H9 (cell line): ENCODE measurements at regions not wholly inside any gene's neighbourhood (a gene's known extent, or its start where the extent isn't known, plus 50 kb on each side); places are given as distances from the start of the nearest gene placed in this dataset.

Source experiments
- DNase-seq: peaks from one replicate; pipeline ENCODE4 v3.0.0-alpha.2; 2017
- H2AFZ ChIP-seq: one replicate; pipeline ENCODE4 v1.6.1; 2013; ENCODE audit warnings: mild to moderate bottlenecking, low read length, control low read depth, moderate library complexity
- H2AK5ac ChIP-seq: 2 replicates; pipeline ENCODE4 v1.6.1; 2013; ENCODE audit warnings: low read length, control low read depth, mixed read lengths; ENCODE audit not compliant: insufficient read length
- H2BK120ac ChIP-seq: one replicate; pipeline ENCODE4 v1.6.1; 2013; ENCODE audit warnings: low read depth, mild to moderate bottlenecking, low read length, control low read depth, inconsistent platforms; ENCODE audit not compliant: poor library complexity, severe bottlenecking
- H2BK12ac ChIP-seq: 2 replicates; pipeline ENCODE4 v1.6.1; 2013; ENCODE audit warnings: low read length, control low read depth, mixed read lengths, low read depth; ENCODE audit not compliant: insufficient read length
- H2BK15ac ChIP-seq: 2 replicates; pipeline ENCODE4 v1.6.1; 2013; ENCODE audit warnings: low read depth, low read length, control low read depth
- H2BK20ac ChIP-seq: one replicate; pipeline ENCODE4 v1.6.1; 2013; ENCODE audit warnings: low read depth, mild to moderate bottlenecking, low read length, control low read depth, inconsistent platforms; ENCODE audit not compliant: poor library complexity, severe bottlenecking
- H2BK5ac ChIP-seq: 2 replicates; pipeline ENCODE4 v1.6.1; 2013; ENCODE audit warnings: low read length, control low read depth, mixed read lengths; ENCODE audit not compliant: insufficient read length
- H3K14ac ChIP-seq: 2 replicates; pipeline ENCODE4 v1.6.1; 2013; ENCODE audit warnings: low read length, control low read depth; ENCODE audit not compliant: insufficient read depth
- H3K18ac ChIP-seq: 2 replicates; pipeline ENCODE4 v1.6.1; 2013; ENCODE audit warnings: low read depth, mild to moderate bottlenecking, mixed read lengths, low read length, control low read depth; ENCODE audit not compliant: insufficient read length
- H3K23ac ChIP-seq: 2 replicates; pipeline ENCODE4 v1.6.1; 2013; ENCODE audit warnings: low read length, control low read depth, mixed read lengths, low read depth; ENCODE audit not compliant: insufficient read length
- H3K23me2 ChIP-seq: 2 replicates; pipeline ENCODE4 v1.6.1; 2013; ENCODE audit warnings: low read depth, mild to moderate bottlenecking, mixed read lengths, low read length, control low read depth; ENCODE audit not compliant: insufficient read length, poor library complexity, severe bottlenecking
- H3K27ac ChIP-seq: 2 replicates; pipeline ENCODE4 v1.5.1; 2013; ENCODE audit warnings: low read length, control low read depth, mixed read lengths, low read depth; ENCODE audit not compliant: insufficient read length
- H3K27me3 ChIP-seq: 2 replicates; pipeline ENCODE4 v1.6.1; 2013; ENCODE audit warnings: low read length, control low read depth, inconsistent platforms; ENCODE audit not compliant: insufficient read depth
- H3K4ac ChIP-seq: 2 replicates; pipeline ENCODE4 v1.6.1; 2013; ENCODE audit warnings: low read depth, mild to moderate bottlenecking, control low read depth, inconsistent platforms, low read length, moderate library complexity
- H3K4me1 ChIP-seq: 2 replicates; pipeline ENCODE4 v1.6.1; 2013; ENCODE audit warnings: low read length, control low read depth, inconsistent platforms; ENCODE audit not compliant: insufficient read depth
- H3K4me2 ChIP-seq: 2 replicates; pipeline ENCODE4 v1.6.1; 2013; ENCODE audit warnings: low read length, control low read depth, mixed read lengths; ENCODE audit not compliant: insufficient read length, insufficient read depth
- H3K56ac ChIP-seq: 2 replicates; pipeline ENCODE4 v1.6.1; 2013; ENCODE audit warnings: low read depth, mild to moderate bottlenecking, mixed read lengths, low read length, control low read depth; ENCODE audit not compliant: insufficient read length
- H3K79me1 ChIP-seq: 2 replicates; pipeline ENCODE4 v1.6.1; 2013; ENCODE audit warnings: low read depth, mild to moderate bottlenecking, moderate library complexity, low read length, control low read depth, inconsistent platforms; ENCODE audit not compliant: insufficient read depth, poor library complexity, severe bottlenecking
- H3K79me2 ChIP-seq: 2 replicates; pipeline ENCODE4 v1.6.1; 2013; ENCODE audit warnings: low read length, control low read depth, inconsistent platforms; ENCODE audit not compliant: insufficient read depth
- H3K9ac ChIP-seq: 2 replicates; pipeline ENCODE4 v1.6.1; 2013; ENCODE audit warnings: low read length, control low read depth, mixed read lengths; ENCODE audit not compliant: insufficient read length; ENCODE audit errors: extremely low read depth
- H3K9me3 ChIP-seq: one replicate; pipeline ENCODE4 v1.6.1; 2013; ENCODE audit warnings: low read depth, low read length, inconsistent platforms; ENCODE audit not compliant: control insufficient read depth
- H3T11ph ChIP-seq: one replicate; pipeline ENCODE4 v1.6.1; 2013; ENCODE audit warnings: mild to moderate bottlenecking, low read length, control low read depth, inconsistent platforms
- H4K20me1 ChIP-seq: one replicate; pipeline ENCODE4 v1.6.1; 2013; ENCODE audit not compliant: control insufficient read depth, insufficient read length, insufficient read depth
- H4K5ac ChIP-seq: 2 replicates; pipeline ENCODE4 v1.6.1; 2013; ENCODE audit warnings: low read depth, mild to moderate bottlenecking, mixed read lengths, low read length, control low read depth; ENCODE audit not compliant: insufficient read length
- H4K8ac ChIP-seq: replicated peaks from 2 replicates; pipeline ENCODE4 v1.6.1; 2013; ENCODE audit warnings: low read length, control low read depth, mixed read lengths, low read depth; ENCODE audit not compliant: insufficient read length
- H4K91ac ChIP-seq: 2 replicates; pipeline ENCODE4 v1.6.1; 2013; ENCODE audit warnings: low read depth, mild to moderate bottlenecking, moderate library complexity, mixed read lengths, low read length, control low read depth; ENCODE audit not compliant: insufficient read length
- H3K27ac Mint-ChIP-seq, 3 experiments: 2 replicates in 2 of 3; 3 replicates in 1 of 3; pipeline ENCODE4 v1.8.0; 2020 to 2021; ENCODE audit warnings: mixed read lengths in 3 of 3, mild to moderate bottlenecking in 1 of 3, moderate library complexity in 1 of 3
- H3K27me3 Mint-ChIP-seq: 2 replicates; pipeline ENCODE4 v1.8.0; 2021; ENCODE audit warnings: low read depth, mild to moderate bottlenecking, moderate library complexity, mixed read lengths
- H3K36me3 Mint-ChIP-seq, 3 experiments: 2 replicates in 2 of 3; 3 replicates in 1 of 3; pipeline ENCODE4 v1.8.0; 2020 to 2021; ENCODE audit warnings: low read depth in 3 of 3, mixed read lengths in 3 of 3; ENCODE audit not compliant: insufficient read depth in 1 of 3
- H3K4me1 Mint-ChIP-seq, 2 experiments: 2 replicates each; pipeline ENCODE4 v1.8.0; 2020; ENCODE audit warnings: mixed read lengths in 2 of 2
- H3K4me3 Mint-ChIP-seq, 2 experiments: 2 replicates in 1 of 2; 3 replicates in 1 of 2; pipeline ENCODE4 v1.8.0; 2020 to 2021; ENCODE audit warnings: mild to moderate bottlenecking in 2 of 2, mixed read lengths in 2 of 2, moderate library complexity in 1 of 2
- H3K9me3 Mint-ChIP-seq, 2 experiments: 2 replicates in 1 of 2; 3 replicates in 1 of 2; pipeline ENCODE4 v1.8.0; 2020; ENCODE audit warnings: mild to moderate bottlenecking in 2 of 2, mixed read lengths in 2 of 2, moderate library complexity in 1 of 2
- CTCF ChIP-seq: fragments of 200-600 bp; sonication (generic); conservative IDR thresholded peaks from 3 replicates; pipeline ENCODE4 v1.8.0; 2021; ENCODE audit warnings: antibody characterized with exemption, mild to moderate bottlenecking
- WGBS: extraction: QIAGEN DNeasy Blood & Tissue Kit; methylation state at CpG from one replicate; pipeline ENCODE4 v1.1.7; 2013; ENCODE audit warnings: missing lambda C conversion rate, low lambda C conversion rate, mixed read lengths; ENCODE audit not compliant: insufficient read length; ENCODE audit errors: extremely low coverage; 5-methylcytosine and 5-hydroxymethylcytosine counted together

GRCh38 chrX:936979-937769, 275.3 kb downstream of the CRLF2 start:
- Histone ChIP-seq H2AFZ (no peak overlapping the region), H2BK15ac (no peak overlapping the region), H3K14ac (no peak overlapping the region), H3K9me3 (no peaks in the 10 kb centered on the region), H2BK5ac (no peak overlapping the region), H3K27me3 (peaks cover 3% of the 10 kb centered on the region; the same call in 1 of the 2 replicates), H3K4me1 (no peaks in the 10 kb centered on the region; the same call in 1 of the 2 replicates), H2AK5ac (no peak overlapping the region), H2BK20ac (no peak overlapping the region), H2BK120ac (no peak overlapping the region), H3K4me2 (no peak overlapping the region), H3K79me1 (no peaks in the 10 kb centered on the region), H3T11ph (no peak overlapping the region), H3K23me2 (no peaks in the 10 kb centered on the region), H3K27ac (no peak overlapping the region), H3K23ac (no peak overlapping the region), H3K9ac (no peak overlapping the region), H4K5ac (no peak overlapping the region), H3K4ac (no peak overlapping the region), H3K56ac (no peak overlapping the region), H2BK12ac (no peak overlapping the region), H3K79me2 (no peaks in the 10 kb centered on the region), H3K18ac (no peak overlapping the region), H4K8ac (no peak overlapping the region), H4K91ac (no peak overlapping the region), H4K20me1 (no peaks in the 10 kb centered on the region)
- no CpG with 5 or more reads among the region's 26 CpGs for WGBS
- DNase-seq = no peak
- H3K27me3 Mint-ChIP-seq = peaks cover 46% of the 10 kb centered on the region
- TF ChIP-seq CTCF = no peak
- peaks cover 10 to 26% of the 10 kb centered on the region in 2 experiments for H3K4me1 Mint-ChIP-seq
- no peaks in the 10 kb centered on the region for H3K36me3 Mint-ChIP-seq
- H3K4me3 Mint-ChIP-seq = no peak overlapping the region
- peak overlapping the region in 2 of 3 experiments; percentile 65 to 82; a peak in 1 of 7 replicates for H3K27ac Mint-ChIP-seq
- H3K9me3 Mint-ChIP-seq = no peaks in the 10 kb centered on the region
